Lung (tissue), 11 donors: ENCODE measurements at regions not wholly inside any gene's neighbourhood (a gene's known extent, or its start where the extent isn't known, plus 50 kb on each side); places are given as distances from the start of the nearest gene placed in this dataset.
A peak's percentile ranks its signal among the peaks of the same experiment; 100 is the strongest.

Experiments
- ATAC-seq: fragments of 200-7000 bp; cut with Tn5 transposase; one replicate; pipeline ENCODE4 v1.9.1; 2020; ENCODE audit warnings: moderate number of reproducible peaks; ENCODE audit not compliant: insufficient read depth, low FRiP score
- DNase-seq, 3 donors: peaks; one replicate each; pipeline ENCODE4 v3.0.0-alpha.2; 2013 to 2017
- H3K27ac ChIP-seq, 2 donors: one replicate each; pipeline ENCODE4 v1.5.1; 2013; ENCODE audit warnings: mild to moderate bottlenecking in 2 of 2, moderate library complexity in 2 of 2, control low read depth in 1 of 2, inconsistent platforms in 1 of 2, low read depth in 1 of 2, low read length in 1 of 2
- H3K27me3 ChIP-seq, 3 donors: one replicate each; pipeline ENCODE4 v1.5.1; 2013; ENCODE audit warnings: low read length in 2 of 3; ENCODE audit not compliant: control insufficient read depth in 3 of 3, insufficient read depth in 3 of 3
- H3K36me3 ChIP-seq, 4 donors: one replicate each; pipeline ENCODE4 v1.5.1; 2013; ENCODE audit warnings: low read length in 4 of 4, mild to moderate bottlenecking in 1 of 4, moderate library complexity in 1 of 4; ENCODE audit not compliant: control insufficient read depth in 4 of 4, insufficient read depth in 4 of 4
- H3K4me1 ChIP-seq, 5 donors: one replicate each; pipeline ENCODE4 v1.5.1; 2013; ENCODE audit warnings: low read length in 5 of 5, mild to moderate bottlenecking in 2 of 5, moderate library complexity in 1 of 5; ENCODE audit not compliant: control insufficient read depth in 5 of 5, insufficient read depth in 5 of 5
- H3K4me3 ChIP-seq: one replicate; pipeline ENCODE4 v1.5.1; 2013; ENCODE audit warnings: mild to moderate bottlenecking, control low read depth, moderate library complexity
- H3K9ac ChIP-seq, 2 donors: one replicate each; pipeline ENCODE4 v1.5.1; 2013; ENCODE audit warnings: low read length in 2 of 2, control low read depth in 1 of 2; ENCODE audit not compliant: insufficient read depth in 1 of 2
- H3K9me3 ChIP-seq, 4 donors: one replicate each; pipeline ENCODE4 v1.5.1; 2013; ENCODE audit warnings: low read length in 3 of 4, mild to moderate bottlenecking in 1 of 4, moderate library complexity in 1 of 4; ENCODE audit not compliant: control insufficient read depth in 4 of 4, insufficient read depth in 3 of 4
- CTCF ChIP-seq: IDR thresholded peaks from 2 replicates; pipeline ENCODE4 v1.5.1; 2012; ENCODE audit warnings: mild to moderate bottlenecking; ENCODE audit errors: control extremely low read depth, extremely low read depth
- WGBS, 2 donors: extraction: QIAGEN DNeasy Blood & Tissue Kit; methylation state at CpG; one replicate each; pipeline ENCODE4 v1.1.7; 2013; 5-methylcytosine and 5-hydroxymethylcytosine counted together
- donor health status: control.
- donor health status: control.
- donor health status: Bipolar disorder and iron deficiency.
- donor health status: healthy.
- donor health status: DM: yes; HTN: yes; CAD: no.

DNA sequence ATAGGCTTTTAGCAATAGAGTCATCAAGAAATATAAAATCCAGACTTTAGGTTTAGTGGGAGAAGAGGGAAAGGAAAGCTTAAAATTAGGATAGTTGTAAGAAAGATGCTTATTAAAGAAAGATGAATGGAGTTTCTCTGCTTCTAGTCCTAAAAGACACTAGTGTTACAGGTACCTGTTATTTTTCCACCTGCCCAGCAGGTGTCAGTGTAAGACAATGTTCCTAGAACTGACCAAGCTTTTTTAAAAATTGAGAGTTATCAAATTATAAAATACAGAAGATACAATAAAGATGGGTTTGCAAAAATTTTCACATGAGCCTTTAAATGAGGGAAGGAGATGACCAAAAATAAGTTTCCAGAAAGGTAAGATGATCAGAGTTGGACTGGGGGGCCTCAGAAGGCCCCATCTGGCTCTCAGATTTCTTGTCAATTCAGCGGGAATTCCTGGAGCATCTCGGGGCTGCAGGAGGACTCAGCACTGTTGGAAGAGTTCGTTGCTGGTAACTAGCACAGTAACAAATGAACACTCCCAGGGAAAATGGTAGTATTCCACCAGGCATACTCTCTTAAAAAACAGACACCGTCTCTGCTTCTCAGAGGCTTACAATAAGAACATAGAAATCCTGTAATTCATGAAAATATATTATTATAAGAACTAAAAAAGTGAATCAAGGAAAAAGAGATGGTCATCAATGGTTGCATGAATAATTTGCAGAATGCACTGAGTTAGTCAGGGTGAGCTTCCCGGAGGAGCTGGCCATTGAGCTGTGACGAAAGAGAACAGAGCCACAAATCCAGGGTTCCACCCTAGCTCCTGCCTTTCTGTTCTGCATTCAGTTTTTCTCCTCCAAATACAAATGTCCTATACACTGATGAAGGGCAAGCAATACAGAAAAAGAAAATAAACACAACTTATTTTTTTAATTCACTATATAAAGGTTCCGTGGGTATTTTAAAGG is 71.8 kb upstream of the PIK3CG start:
- Histone ChIP-seq H3K4me1 (peaks cover 0 to 1% (median 0%) of the 10 kb centered on the region in 5 donors), H3K27me3 (no peaks in the 10 kb centered on the region), H3K27ac (no peak overlapping the region), H3K9me3 (peaks cover 0 to 1% (median 0%) of the 10 kb centered on the region in 4 donors), H3K36me3 (no peaks in the 10 kb centered on the region), H3K9ac (no peak overlapping the region), H3K4me3 (no peak overlapping the region)
- peak; percentile 60 for TF ChIP-seq CTCF
- DNase-seq: peak in 1 of 3 donors; percentile 22
- WGBS, 2 donors: 76% methylated on average over 7 of the region's 7 CpGs
- no peak for ATAC-seq

DNA sequence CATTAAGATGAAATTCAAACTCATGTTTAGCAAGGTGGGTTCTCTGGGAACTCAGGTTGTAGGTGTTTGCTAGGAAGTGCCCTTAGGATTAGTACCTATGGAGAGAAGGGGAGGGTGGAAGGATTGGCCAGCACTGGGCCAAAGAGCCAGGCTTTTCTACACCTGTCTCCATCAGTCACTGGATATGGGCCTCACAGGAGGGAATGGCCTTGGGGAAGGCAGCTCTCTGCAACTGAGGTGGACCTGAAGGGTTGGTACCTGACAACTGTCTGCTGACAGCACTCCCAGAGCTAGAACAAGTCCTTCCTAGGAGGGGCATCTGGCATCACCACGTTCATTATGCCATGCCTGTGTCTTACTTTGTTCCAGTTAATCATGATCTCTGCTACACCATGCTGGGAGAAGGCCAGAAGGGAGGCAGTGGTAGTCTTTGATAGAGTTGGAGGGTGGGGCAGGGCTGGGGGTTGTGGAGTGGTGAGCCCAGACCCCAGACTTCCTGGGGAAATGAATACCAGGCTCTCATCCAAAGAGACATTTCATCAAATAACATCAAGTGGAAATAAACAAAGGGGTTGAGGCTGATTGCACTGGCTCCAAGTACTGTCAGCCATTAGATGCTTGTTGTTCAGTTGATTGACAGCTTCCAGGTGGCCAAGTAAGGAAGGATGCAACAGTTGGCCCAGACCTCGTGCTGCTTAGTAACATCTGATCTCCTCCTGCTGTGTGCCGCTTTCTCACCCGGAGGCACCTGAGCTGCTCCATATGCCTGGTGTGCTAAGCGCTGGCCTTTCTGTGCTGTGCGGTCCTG is 70.6 kb upstream of the PIK3CG start:
- no peak overlapping the region for H3K9ac ChIP-seq
- peaks cover 0 to 2% (median 0%) of the 10 kb centered on the region in 4 donors for H3K9me3 ChIP-seq
- TF ChIP-seq CTCF: no peak
- ATAC-seq (no peak), DNase-seq (peak in 1 of 3 donors; percentile 16)
- H3K4me1 ChIP-seq: peaks cover 0 to 1% (median 0%) of the 10 kb centered on the region in 5 donors
- H3K36me3 ChIP-seq: no peaks in the 10 kb centered on the region
- H3K4me3 ChIP-seq: no peak overlapping the region
- no peak overlapping the region for H3K27ac ChIP-seq
- WGBS, 2 donors: 69% methylated on average over 6 of the region's 6 CpGs
- no peaks in the 10 kb centered on the region for H3K27me3 ChIP-seq

DNA sequence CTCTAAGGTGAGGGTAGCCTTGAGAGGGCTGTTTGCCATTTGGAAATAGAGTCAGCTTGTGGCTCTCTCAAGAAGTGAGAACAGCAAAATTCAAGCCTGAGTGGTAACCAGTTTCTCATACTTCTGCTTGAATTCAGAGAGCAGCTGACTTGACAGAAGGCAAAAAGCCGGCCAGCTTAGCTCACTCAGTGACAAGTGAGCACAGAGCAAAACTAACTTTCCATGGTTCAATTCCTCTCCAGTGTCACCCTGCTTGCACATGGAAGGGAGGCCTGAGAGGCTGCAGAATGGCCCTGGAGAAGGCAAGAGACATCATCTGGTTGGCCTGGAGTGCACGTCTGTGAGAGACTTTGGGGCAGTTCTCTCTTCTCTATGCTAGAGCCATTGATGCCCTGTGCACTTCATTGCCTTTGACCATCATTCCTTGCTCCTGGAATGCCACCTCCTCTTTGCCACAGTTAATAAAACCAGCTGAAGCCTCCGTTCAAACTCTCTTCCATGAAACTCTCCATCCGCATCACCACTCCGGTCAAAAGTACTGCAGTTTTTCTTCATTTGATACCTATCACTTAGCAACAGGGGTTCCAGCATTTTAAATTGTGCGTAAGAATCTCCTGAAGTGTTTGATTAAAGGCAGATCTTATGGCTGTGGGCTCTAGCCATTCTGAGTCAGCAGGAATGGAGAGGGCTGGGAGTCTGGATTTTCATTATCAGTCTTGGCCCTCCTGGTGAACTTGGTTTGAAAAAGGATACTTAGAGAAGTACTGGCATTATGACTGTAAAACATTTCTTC is 69.8 kb upstream of the PIK3CG start:
- Histone ChIP-seq H3K27ac (no peak overlapping the region), H3K4me3 (no peak overlapping the region), H3K4me1 (peaks cover 0 to 1% (median 0%) of the 10 kb centered on the region in 5 donors), H3K9me3 (peaks cover 0 to 2% (median 0%) of the 10 kb centered on the region in 4 donors), H3K36me3 (no peaks in the 10 kb centered on the region), H3K27me3 (no peaks in the 10 kb centered on the region), H3K9ac (no peak overlapping the region)
- TF ChIP-seq CTCF: no peak
- no peak for ATAC-seq
- WGBS, 2 donors: 86 to 93% methylated on average over 6 of the region's 6 CpGs
- no peak for DNase-seq
